ENCODE measurements at regions not wholly inside any gene's neighbourhood (a gene's known extent, or its start where the extent isn't known, plus 50 kb on each side); places are given as distances from the start of the nearest gene placed in this dataset.

DNA sequence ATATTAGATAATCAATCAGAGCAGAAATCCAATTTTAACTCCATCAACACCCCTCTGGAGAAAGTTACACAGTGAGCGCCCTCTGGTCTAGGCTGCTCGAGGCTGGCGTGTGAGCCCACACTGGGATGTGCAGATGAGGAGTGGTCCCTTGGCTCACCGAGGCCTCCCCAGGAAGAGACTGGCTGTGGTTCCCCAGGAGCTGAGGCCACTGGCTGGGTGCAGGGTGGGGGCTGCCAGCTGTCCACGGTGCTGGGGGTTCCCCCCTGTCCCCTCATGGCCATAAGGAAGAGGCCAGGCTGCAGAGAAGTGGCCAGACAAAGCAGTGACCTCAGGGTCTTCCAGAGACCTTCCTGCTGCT lies 750.7 kb downstream of the BRD1 start:
- DNase-seq (ENCODE audit: low spot score), result no peak

GRCh38 chr22:49076300-49077035 lies 751.2 kb downstream of the BRD1 start:
- no peak for DNase-seq (ENCODE audit: low spot score)

DNA sequence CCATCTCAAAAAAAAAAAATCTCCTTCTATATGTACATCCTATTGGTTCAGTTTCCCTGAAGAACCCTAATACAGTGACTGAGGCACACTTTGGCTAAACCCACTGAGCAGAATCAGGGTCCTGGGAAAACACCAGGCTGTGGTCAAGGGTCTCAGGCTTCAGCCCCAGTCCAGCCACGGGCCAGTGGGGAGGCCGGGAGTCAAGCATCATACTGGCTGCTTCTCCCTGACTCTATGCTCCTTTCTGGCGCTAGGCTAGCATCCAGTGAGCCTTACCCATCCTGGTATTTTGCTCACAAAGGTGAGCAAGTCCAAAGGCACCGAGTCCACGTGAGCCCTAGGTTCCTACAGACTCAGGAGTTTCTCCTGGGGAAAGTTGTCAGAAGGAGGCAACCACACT lies 752.5 kb downstream of the BRD1 start:
- DNase-seq (ENCODE audit: low spot score), result no peak

DNA sequence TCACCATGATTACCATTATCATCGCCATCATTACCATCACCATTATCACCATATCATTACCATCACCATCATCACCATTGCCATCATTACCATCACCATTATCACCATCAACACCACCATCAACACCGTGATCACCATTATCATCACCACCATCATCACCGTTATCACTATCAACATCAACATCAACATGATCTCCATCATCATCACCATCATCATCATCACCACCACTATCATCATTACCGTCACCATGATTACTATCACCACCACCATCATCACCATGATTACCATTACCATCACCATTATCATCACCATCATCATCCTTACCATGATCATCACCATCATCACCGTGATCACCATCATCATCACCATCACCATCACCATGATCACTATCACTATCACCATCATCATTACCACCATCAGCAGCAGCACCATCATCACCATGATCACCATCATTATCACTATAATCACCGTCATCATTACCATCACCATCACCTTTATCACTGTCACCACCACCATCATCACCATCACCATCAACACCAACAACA lies 753.7 kb downstream of the BRD1 start:
- no peak for DNase-seq (ENCODE audit: low spot score)

DNA sequence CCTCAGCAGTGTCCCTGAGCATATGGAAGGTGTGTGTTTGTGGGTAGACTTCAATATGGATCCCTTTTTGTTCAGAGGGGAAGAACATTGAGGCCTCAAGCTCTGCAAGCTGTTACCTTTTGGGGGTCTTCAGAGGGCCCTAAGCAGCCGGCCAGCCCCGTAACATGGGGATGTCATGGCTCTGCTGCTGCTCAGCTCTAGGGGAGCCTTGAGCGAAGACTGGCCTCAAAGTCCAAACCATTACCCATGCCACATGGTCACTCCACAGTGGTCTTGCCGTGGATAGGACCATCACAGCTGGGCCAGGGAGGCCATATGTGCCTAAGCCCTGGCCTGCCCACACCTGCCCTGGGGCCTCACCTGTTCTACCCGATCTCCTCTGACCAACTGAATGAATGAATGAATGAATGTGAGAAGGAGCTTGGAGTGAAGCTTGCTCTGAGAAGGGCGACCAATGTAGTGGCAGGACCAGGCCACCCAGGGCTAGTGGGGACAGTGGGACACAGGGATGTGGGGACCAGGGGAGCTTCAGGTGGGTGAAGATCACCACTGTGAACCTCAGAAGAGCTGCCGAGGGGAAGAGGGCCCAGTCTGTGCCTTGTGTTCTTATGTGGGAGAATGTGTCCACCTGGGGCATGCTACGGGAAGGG lies 754.6 kb downstream of the BRD1 start:
- no peak for DNase-seq (ENCODE audit: low spot score)

GRCh38 chr22:49070501-49070900 lies 757.2 kb downstream of the BRD1 start:
- no peak for DNase-seq (ENCODE audit: low spot score)

DNA sequence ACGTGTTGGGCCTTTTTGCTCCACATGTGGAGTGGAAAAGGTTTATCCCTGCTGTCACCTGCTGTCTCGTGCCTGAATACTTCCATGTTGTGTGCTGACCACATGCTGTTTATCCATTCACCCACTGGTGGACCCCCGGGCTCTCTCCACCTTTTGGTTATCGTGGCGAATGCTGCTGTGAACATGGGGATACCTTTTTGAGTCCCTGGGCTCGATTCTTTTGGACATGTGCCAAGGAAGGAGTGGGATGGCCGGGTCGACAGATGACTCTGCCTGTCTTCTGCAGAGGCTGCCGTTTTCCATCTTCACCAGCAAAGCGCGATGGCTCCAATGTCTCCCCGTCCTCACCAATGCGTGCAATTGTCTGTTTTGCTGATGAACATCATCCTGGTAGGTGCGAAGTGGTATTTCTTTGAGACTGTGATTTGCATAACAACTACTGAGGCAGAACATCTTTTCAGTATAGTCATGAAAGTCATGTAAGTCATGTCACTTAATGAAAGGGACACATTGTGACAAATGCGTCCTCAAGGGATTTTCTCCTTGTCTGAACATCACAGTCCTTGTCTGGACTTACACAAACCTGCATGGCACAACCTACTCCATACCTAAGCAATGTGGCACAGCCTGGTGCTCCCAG lies 758.7 kb downstream of the BRD1 start:
- no peak for DNase-seq (ENCODE audit: low spot score)

DNA sequence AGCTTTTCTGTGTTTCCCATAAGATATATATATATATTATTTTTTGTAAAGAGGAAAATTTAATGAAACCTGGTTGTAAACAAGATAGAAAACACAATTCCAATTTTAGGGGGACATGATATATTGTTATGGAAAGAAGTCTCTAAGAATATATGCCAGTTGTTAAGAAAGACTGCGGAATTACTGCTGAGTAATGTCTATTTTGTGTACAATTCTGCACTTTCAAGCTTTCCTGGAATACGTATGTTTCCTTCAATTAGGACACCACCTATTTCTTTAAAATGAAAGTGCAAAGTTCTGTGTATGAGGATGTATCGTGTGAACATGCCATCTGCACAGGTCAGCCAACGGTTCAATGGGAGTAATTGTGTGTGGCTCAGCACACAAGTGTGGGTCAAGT lies 760.2 kb downstream of the BRD1 start:
- DNase-seq (ENCODE audit: low spot score), result no peak

DNA sequence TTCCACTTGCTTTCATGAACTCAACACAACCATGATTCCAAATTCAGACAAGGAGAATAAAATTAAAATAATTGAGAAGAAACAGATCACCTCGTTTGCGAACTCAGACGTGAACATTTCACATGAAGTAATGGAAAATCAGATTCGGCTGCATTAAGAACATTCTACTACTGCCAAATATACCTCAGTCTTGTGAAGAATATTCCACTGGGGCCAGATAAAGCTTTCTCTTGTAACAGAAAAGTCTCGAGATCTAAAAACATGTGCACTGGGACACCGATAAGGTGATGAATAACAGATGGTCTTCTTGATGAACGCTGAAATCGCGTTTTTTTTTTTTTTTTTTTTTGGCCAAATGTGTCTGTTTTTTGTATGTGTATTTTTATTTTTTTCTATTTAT lies 761.1 kb downstream of the BRD1 start:
- DNase-seq (ENCODE audit: low spot score), result no peak

- DNase-seq (ENCODE audit: low spot score), result no peak
These were observed 762.8 kb downstream of the BRD1 start for GRCh38 chr22:49064836-49065235.

DNA sequence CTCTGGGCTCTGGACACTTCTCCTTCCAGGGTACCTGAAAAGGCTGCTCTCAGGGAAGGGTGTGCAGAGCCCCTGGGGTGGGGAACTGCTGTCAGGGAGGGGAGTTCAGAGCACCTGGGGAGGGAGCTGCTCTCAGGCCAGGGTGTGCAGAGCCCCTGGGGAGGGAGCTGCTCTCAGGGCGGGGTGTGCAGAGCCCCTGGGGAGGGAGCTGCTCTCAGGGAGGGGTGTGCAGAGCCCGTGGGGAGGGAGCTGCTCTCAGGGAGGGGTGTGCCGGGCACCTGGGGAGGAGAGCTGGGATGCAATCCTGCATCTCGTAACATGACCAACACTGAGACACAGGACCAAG lies 764.2 kb downstream of the BRD1 start:
- no peak for DNase-seq (ENCODE audit: low spot score)

DNA sequence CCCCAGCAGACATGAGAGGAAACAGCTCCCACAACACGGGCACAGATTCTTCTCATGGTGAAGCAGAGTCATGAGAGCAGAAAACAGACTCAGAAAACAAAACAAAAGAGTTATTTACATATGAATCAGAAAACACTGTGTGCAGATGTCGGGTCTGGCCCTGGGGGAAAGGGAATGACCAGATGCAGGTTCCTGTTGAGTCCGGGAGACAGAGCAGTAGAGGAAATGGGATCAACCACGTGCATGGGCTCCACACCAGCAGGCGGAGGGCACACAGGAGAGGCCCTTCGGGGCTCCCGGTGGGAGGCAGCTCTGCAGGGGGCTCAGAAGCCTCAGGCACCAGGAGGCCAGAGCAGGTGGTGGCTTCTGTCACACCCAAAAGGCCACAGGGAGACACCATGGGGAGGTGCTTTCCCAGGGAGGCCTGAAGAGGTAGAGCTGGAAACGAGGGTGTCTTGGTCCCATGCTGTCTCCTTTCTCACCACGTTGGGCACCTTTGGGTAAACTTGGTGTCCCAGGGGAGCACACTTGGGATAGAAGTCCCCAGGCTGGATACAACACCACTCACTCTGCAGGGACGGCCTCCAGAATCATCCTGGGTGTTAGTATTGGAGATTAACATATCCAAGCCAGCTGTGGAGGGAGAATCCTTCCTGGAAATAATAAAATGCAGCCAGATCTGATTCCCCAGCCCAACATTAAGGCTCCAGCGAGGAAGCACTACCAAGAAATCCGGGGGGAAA lies 764.7 kb downstream of the BRD1 start:
- no peak for DNase-seq (ENCODE audit: low spot score)

GRCh38 chr22:49062155-49062801 lies 765.4 kb downstream of the BRD1 start:
- DNase-seq (ENCODE audit: low spot score), result no peak

- DNase-seq (ENCODE audit: low spot score), result no peak
These were observed 769.8 kb downstream of the BRD1 start for GRCh38 chr22:49057910-49058309.

- no peak for DNase-seq (ENCODE audit: low spot score)
These were observed 771.4 kb downstream of the BRD1 start for GRCh38 chr22:49056301-49056700.

DNA sequence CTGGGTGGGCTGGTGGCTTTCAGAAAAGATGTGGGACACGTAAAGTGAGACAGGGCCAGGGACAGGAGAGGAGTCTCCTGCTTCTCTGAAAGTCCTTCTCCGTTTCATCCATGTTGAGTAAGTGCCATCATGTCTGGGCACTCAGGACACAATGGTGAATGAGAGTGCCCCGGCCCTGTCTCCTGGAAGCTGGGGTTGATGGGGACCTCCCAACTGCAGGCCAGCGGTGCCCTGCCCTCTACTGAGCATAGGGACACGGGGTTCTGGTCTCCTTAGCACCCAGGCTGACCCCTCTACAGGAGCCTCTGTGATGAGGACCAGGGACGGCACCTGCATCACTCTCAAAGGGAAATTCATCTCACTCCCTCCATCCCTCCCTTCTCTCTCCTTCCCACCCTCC lies 772.3 kb downstream of the BRD1 start:
- no peak for DNase-seq (ENCODE audit: low spot score)

DNA sequence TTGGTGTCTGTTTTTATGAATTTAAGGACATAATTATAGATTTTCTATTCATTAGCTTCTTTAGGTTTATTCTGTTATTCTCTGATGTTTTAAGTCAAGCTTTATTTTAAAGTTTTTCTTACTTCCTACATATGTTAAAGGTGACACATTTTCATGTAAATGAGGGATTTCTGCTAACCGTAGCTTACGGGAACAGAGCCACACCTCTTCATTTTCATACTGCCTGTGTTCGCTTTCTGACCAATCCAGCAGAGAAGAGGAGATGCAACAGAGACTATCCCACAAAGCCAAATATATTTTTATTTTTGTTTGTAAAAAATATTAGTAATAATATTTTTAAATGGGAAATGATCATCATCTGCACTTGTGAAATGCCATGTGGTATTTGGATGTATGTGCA lies 774.1 kb downstream of the BRD1 start:
- no peak for DNase-seq (ENCODE audit: low spot score)

DNA sequence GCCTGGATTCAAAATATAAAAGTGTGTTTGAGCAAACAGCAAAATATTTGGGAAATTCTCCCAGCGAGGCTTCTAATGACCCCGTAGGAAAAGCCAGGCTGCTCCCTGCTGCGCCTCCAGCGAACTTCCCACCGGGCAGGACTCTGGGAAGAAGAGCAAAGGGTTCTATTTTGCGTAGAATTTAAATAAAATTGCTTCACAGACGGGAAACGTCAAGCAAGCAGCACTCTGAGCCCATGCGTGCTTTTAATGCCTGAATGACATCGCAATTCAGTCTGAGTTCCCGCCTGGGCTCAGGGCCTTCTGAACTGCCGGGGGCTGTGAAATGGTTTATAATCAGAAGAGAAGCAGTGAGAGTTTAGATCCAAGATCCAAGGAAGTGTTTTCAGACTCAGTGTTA lies 775.1 kb downstream of the BRD1 start:
- no peak for DNase-seq (ENCODE audit: low spot score)

GRCh38 chr22:49052023-49052538 lies 775.6 kb downstream of the BRD1 start:
- DNase-seq (ENCODE audit: low spot score), result no peak

DNA sequence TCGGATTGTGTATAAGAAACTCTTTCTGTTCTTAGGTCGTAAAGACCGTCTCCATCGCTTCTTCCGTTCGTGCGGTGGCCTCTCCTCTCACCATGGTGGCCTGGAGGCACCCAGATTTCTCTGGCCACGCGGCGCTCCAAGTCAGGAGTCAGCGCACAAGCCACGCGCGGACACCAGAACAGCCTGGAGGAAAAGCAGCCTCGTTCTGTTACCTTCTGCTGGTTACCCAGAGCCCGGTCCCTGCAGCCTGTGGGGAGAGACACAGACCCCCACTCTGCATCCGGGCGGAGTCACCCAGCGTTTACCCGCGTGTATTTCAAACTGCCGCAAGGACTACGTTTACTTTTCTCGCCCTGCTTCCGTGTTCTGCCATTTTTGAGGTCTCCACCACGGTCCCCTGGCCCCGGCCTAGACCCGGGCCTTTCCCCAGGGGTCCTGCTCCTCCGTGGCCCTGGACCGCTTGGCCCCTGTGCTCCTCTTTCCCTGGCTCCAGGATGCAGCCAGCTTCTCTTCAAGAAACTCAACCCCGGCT lies 776.1 kb downstream of the BRD1 start:
- no peak for DNase-seq (ENCODE audit: low spot score)

- no peak for DNase-seq (ENCODE audit: low spot score)
These were observed 778.0 kb downstream of the BRD1 start for GRCh38 chr22:49049691-49050090.

DNA sequence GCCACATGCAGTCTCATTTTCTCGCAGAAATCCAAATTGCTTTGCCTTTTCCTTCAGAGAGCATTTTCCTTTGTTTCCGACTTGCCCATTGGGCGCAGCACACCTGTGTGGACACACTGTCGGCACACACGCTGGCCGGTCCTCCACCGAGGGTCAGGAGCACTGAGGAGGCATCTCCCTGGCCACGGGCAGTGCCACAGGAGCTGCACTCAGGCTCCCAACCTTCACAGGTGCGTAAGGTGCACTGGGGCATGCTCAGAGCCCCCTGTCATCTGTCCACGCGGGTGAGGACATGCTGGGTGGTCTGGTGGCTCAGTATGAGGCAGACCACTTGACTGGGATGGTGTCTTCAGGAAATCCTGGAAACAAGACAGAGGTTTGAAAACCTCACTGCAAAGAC lies 779.1 kb downstream of the BRD1 start:
- no peak for DNase-seq (ENCODE audit: low spot score)
